T-helper 1 cell (primary cell): ENCODE measurements at regions not wholly inside any gene's neighbourhood (a gene's known extent, or its start where the extent isn't known, plus 50 kb on each side); places are given as distances from the start of the nearest gene placed in this dataset.

ENCODE experiments used
- DNase-seq, 5 donors: peaks; one replicate each; pipeline ENCODE4 v3.0.0-alpha.2; 2012 to 2020

DNA sequence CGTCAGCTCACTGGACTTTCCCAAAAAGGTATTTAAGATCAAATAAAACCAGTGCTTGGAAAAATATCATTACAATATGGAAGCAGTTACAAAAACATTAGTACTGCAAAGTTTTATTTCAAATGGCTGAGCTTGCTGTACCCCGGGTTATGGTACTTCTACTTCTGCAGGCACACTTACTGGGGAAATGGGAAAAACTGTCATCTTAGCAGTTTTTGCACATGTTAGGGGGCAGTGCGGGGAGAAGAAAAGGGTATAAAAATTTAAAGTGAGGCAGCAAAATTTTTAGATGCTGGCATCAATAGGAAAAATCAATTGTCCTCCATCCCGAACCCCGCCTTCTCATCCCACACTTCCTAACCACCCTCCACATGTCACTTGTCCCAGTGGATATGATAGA lies 133.4 kb downstream of the ATG4C start:
- DNase-seq: no peak

- no peak for DNase-seq
These were observed 133.9 kb downstream of the ATG4C start for GRCh38 chr1:62917805-62918204.

GRCh38 chr1:62918700-62919099 lies 134.8 kb downstream of the ATG4C start:
- DNase-seq: no peak

GRCh38 chr1:62922006-62922405 lies 138.1 kb downstream of the ATG4C start:
- no peak for DNase-seq

- no peak for DNase-seq
These were observed 141.3 kb downstream of the ATG4C start for GRCh38 chr1:62924983-62925790.

DNA sequence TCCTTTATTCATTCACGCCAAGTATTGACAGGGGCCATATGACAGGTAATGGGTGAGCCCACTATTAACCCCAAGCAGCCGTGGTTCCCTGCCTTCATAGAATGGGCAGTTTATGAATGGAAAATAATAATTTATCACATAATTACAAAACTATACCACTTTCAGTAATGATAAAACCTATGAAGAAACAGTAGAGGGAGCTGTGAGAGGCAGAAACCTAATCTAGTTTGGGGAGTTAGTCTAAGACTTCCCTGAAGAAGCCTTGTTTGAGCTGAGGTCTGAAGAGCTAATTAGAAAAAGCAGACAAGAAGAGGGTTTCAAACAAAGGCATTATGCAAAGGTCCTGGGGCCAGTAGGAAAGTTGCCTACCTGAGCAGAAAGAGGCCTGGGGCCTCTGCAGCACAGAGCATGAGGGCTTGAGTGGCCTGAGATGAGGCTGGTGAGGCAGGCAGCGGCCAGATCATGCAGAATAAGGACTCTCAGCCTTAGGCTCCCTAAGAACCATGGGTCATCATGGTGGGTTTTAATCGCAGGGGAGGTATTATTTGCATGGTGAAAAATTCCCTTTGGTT lies 142.8 kb downstream of the ATG4C start:
- no peak for DNase-seq

DNA sequence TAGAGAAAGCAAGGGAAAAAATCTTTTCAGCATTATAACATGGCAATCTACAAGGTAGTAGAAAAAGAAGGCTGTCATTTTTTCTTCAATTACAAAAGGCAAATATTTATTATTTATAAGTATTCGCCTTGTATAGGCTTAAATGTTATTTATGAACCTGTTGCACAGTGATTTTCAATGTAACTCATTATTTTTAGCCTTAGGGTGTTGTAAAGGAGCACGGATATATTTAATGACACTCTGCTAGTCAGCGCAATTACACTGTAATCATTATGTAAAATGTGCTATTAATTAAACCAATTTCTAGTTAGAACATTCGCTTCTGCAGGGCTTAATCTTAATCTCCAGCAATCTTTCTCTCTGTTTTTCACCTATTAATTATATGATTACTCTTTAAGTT lies 145.0 kb downstream of the ATG4C start:
- no peak for DNase-seq

- DNase-seq: no peak
These were observed 153.8 kb downstream of the ATG4C start for GRCh38 chr1:62937634-62938296.

- no peak for DNase-seq
These were observed 157.8 kb downstream of the ATG4C start for GRCh38 chr1:62941780-62942179.

DNA sequence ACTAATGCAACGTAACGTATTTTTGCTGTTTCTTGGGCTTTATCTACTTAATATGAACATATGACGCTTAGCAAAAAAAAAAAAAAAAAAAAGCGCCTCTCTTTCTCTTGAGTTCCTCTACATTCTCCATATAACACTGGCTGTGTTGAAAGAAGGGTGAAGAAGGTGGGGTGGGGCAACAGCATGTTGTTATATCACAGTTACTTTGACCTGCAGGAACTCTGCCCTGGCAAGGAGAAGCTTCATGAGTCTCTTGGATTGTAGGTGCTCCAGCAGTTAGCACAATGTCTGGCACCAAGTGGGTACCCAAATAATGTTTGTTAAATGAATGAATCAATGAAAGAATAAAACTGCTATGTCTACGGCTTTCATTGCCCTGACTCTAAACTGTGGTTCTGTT lies 162.6 kb downstream of the ATG4C start:
- no peak for DNase-seq

DNA sequence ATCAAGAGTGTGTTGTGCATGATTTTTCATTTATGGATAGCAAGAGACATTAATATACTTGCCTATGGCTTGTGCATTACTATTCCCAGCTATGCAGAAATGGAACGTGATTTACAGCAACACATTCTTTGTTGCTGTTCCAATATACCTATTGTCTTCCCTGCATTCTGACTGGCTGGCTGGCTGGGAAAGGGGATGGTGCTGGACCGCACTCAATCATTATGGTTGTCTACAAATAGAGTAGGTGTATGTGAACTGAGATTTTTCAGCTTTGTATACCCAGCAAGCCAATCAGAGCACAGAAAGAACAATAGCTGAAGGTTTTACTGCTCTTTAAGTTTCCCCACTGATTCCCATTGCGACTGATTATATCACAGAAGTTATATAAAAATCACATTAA lies 167.5 kb downstream of the ATG4C start:
- no peak for DNase-seq

DNA sequence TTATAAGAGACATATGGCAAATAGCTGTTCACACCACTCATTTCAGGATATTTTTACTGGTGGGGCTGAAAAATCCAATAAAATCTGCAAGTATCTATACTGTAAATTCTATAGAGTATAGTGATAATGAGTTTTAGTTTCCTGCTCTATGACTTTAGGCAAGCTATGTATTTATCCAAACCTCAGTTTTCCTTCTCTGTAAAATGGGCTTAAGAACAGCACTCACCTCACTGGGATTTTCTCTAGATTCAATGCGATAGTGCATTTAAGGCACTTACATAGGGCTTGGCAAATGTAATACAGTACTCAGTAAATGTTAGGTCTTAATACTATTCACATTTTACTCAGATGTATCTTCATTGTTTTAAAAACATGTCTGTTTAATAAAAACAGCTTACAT lies 168.7 kb downstream of the ATG4C start:
- no peak for DNase-seq

DNA sequence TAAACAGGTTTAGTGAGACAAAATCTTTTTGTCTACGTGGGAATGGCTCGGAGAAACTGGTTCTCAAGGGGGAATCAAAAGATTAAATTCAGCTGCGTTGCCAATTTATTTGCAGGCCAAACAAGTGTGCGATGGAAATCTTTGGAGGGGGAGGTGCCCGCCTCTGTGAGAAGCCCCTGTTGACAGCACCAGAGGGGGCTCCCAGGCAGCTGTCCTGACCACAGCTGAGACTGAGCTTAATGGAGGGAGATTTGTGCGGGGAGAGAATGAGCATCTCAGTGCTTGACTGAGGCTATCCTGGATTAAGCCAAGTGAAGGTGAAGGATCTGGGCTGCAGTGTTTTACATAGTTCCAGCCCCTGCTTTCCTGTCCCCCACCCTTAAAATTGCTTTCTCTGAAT lies 169.7 kb downstream of the ATG4C start:
- DNase-seq: no peak

GRCh38 chr1:62954758-62955157 lies 170.8 kb downstream of the ATG4C start:
- DNase-seq: no peak

DNA sequence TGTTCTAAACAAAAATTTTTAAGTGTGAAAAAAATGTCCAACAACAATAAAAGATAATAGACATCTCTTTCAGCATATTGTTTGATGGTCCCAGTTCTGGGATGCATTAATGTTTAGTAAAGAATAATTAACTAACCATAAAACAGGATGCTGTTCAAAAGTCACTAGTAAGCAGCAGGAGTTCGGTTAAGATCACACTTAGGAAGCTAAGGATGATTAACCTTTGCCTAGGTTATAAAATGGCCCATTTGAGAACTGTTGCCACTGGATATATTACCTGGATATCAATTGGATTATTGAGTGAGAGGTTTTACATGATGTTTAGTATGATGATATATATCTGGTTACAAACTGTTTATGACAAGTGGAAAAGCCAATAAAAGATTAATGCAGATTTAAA lies 171.7 kb downstream of the ATG4C start:
- no peak for DNase-seq

DNA sequence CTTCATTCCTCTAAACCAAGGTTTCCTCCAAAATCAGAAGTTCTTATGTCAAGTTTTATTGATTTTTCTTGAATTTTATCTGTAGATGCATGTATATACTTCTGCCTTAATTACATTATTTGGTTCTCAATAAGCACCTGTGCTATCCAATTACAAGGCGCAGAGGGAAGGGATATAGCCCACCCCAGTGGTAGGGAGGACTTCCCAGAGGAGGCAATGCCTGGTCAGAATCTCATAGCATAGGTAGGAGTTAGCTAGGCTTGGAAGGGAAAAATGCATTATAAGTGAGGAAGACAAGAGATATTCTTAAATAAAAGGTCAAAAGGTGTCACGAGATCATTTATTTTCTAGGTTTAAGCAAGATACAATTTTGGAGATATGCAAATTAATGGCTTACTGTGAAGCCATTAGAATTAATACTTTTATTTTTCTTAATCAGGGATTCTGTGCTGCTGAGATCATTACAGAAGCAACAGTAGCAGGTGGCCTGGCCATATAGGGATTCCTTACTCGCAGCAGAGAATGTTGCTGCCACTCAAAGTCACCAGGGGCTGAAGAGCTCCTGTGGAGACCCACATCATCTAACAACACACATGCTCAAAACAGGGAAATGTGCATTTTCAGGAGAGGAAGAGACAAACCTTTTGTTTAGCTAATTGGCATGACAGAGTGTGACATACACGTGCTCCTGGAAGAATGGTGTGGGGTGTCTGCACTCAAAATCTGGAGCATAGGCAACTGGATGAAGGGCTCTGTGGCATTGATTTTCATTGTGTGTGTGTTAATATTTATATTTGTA lies 178.3 kb downstream of the ATG4C start:
- no peak for DNase-seq

DNA sequence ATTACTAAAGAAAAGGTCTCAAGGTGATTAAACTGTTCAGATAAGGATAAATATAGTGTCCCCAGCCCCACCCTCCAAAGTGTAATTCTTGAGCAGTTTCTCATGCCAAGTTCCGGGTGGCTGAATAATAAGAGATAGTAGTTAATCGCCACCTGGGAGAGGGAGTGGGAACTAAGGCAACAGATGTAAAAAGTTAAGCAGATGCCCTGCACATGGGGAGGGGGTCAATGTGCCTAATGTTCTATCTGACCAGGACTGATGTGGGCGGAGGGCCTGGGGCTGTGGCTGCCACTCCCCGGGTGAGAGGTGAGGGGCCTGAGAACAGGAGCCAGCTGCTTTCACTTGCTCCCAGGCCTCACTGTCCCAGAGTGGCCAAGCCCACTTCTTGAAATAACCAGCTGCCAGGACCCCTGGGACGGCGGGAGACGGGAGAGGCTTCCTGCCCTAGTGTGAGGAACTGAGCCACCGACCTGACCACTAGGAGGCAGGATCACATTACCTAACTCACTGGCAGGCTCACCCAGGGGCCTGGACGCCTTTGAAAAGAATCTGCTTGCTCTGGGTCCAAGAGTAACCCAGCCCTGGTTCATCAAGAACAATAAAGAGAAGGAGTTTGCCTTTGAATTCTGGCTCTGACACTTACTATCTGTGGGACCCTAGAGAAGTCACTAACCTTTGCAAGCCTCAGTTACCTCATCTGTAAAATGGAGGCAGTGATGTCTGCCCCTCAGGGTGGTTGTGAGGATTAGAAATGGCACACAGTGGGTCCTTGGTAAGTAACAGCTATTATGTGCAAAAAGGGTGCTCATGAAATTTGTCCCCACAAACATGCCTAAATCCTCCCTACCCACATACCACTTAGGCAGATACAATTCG lies 179.2 kb downstream of the ATG4C start:
- peak in 1 of 5 donors; percentile 1 for DNase-seq

DNA sequence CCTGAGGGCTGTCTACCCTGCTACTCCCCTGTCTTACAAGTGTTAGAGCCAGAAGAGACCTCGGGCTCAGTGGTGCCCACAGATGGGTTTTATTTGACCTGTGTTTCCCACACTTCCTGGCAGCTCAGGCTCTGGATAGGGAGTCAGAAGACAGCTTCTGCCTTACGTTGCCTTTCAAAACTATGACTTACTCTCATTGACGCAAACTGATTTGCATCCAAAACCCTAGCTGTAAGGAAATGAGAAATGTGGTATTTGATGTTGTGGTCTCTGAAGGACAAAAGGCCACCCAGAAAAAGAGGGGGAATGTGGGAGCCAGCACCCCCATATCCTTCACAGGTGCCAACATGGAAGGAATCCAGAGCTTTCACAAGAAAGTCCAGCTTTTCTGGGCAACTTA lies 180.2 kb downstream of the ATG4C start:
- no peak for DNase-seq

- DNase-seq: no peak
These were observed 183.1 kb downstream of the ATG4C start for GRCh38 chr1:62967031-62967430.

GRCh38 chr1:62977366-62977765 lies 193.4 kb downstream of the ATG4C start:
- DNase-seq: no peak

GRCh38 chr1:62978741-62979140 lies 194.8 kb downstream of the ATG4C start:
- no peak for DNase-seq

GRCh38 chr1:62981434-62981833 lies 197.5 kb downstream of the ATG4C start:
- DNase-seq: no peak
